ENCODE measurements at regions not wholly inside any gene's neighbourhood (a gene's known extent, or its start where the extent isn't known, plus 50 kb on each side); places are given as distances from the start of the nearest gene placed in this dataset.

DNA sequence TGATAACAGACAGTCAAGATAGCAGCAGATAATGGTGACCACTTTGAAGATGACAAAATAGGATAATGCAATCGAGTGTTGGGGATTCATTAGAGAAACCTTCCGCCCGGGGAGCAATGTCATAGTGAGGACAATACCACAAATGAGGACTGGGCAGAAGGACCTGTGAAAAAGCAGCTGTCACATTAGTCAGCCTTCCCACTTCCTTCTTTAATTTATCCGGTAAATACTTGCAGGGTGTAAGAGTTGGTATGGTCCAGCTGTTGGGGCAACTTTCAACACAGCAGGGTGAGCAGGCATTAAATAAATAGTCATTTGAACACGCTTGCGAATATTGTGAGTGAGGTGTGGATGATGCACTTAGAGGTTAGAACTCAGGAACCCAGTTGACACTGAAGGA is 132.5 kb upstream of the KIRREL3 start:
- intact Hi-C loops (cut with micrococcal nuclease) = no loop called here
- H3K23ac ChIP-seq (ENCODE audit: low read depth, low read length) = no peak overlapping the region
- no peaks in the 10 kb centered on the region for H3K9me1 ChIP-seq (ENCODE audit: insufficient read depth, low read length)
- H3K56ac ChIP-seq (ENCODE audit: extremely low read depth, insufficient read depth, low read length) = no peak overlapping the region
- WGBS, 2 experiments (ENCODE audit: extremely low coverage in 2 of 2, insufficient read length in 1 of 2) = 11% methylated on average over 2 of the region's 6 CpGs; no CpG with 5 or more reads in 1 of the 2 experiments
- no peak overlapping the region for H2BK5ac ChIP-seq (ENCODE audit: low read depth, low read length, poor library complexity, severe bottlenecking)
- H3K14ac ChIP-seq (replicated peaks; ENCODE audit: low read depth, low read length) = no peak overlapping the region
- in situ Hi-C loops (cut with MboI; ENCODE audit: low sequenced_read_pairs) = no loop called here
- no peak for TF ChIP-seq CEBPB (IDR thresholded peaks at IDR 0.05; ENCODE audit: low read depth, low read length)
- H3K4ac ChIP-seq (ENCODE audit: low read depth, low read length) = no peak overlapping the region
- H4K5ac ChIP-seq (ENCODE audit: low read depth, low read length) = no peak overlapping the region
- DNase-seq = no peak
- no peak overlapping the region for H4K91ac ChIP-seq (ENCODE audit: insufficient read depth, low read depth, low read length)
- no peak overlapping the region for H3K4me2 ChIP-seq (ENCODE audit: low read depth, low read length)
- H3K27me3 ChIP-seq (ENCODE audit: control insufficient read depth, insufficient read depth, low read length) = peaks cover 10% of the 10 kb centered on the region
- no peak overlapping the region for H3K27ac ChIP-seq (ENCODE audit: insufficient read depth, low read length)
- H3K79me1 ChIP-seq (ENCODE audit: low read depth in 1 of 2, low read length in 2 of 2) = no peaks in the 10 kb centered on the region
- no peaks in the 10 kb centered on the region for H3K9me3 ChIP-seq (ENCODE audit: control insufficient read depth, insufficient read depth, low read length)
- H4K20me1 ChIP-seq (ENCODE audit: insufficient read depth, low read length) = no peaks in the 10 kb centered on the region
- no peak for ATAC-seq (ENCODE audit: low read depth)
- H2AK5ac ChIP-seq (ENCODE audit: low read depth, low read length) = no peak overlapping the region
- H2BK20ac ChIP-seq (ENCODE audit: low read depth, low read length) = no peak overlapping the region
- CTCF ChIA-PET = no interaction called here
- no peak overlapping the region for H3K18ac ChIP-seq (ENCODE audit: low read depth, low read length)
- H2BK120ac ChIP-seq (ENCODE audit: low read depth, low read length) = no peak overlapping the region
- H3K4me1 ChIP-seq (ENCODE audit: control insufficient read depth, insufficient read depth, low read length) = no peaks in the 10 kb centered on the region
- H3K36me3 ChIP-seq (ENCODE audit: control insufficient read depth, insufficient read depth, low read length) = no peaks in the 10 kb centered on the region
- BruUV-seq (replicated peaks) = no TSS peak
- H2BK15ac ChIP-seq (ENCODE audit: low read depth, low read length) = no peak overlapping the region
- H2AK9ac ChIP-seq (replicated peaks; ENCODE audit: low read depth, low read length, poor library complexity) = no peak overlapping the region
- H3K9ac ChIP-seq (ENCODE audit: low read depth, low read length) = no peak overlapping the region
- POLR2A ChIA-PET (ENCODE audit: unreplicated experiment) = no interaction called here
- H2AFZ ChIP-seq (replicated peaks; ENCODE audit: low read length, poor library complexity) = no peak overlapping the region
- dilution Hi-C loops (cut with HindIII; ENCODE audit: low sequenced_read_pairs, unreplicated experiment) = no loop called here
- no peak overlapping the region for H4K8ac ChIP-seq (ENCODE audit: low read depth in 2 of 2, low read length in 2 of 2)
- H3K4me3 ChIP-seq (ENCODE audit: insufficient read depth, low read depth, low read length) = no peak overlapping the region
